ENCODE measurements at regions not wholly inside any gene's neighbourhood (a gene's known extent, or its start where the extent isn't known, plus 50 kb on each side); places are given as distances from the start of the nearest gene placed in this dataset.

GRCh38 chr2:123073956-123074355 is 951.1 kb upstream of the CNTNAP5 start:
- TF ChIP-seq TAF1 (IDR thresholded peaks at IDR 0.05; ENCODE audit: borderline replicate concordance, low read depth, low read length) (no peak), POLR2AphosphoS5 (IDR thresholded peaks at IDR 0.05; ENCODE audit: low read depth, low read length) (no peak), POLR2A (IDR thresholded peaks at IDR 0.05; ENCODE audit: low read depth, low read length) (no peak)
